ENCODE measurements at regions not wholly inside any gene's neighbourhood (a gene's known extent, or its start where the extent isn't known, plus 50 kb on each side); places are given as distances from the start of the nearest gene placed in this dataset.

GRCh38 chr14:99322731-99323599 lies 51.0 kb upstream of the BCL11B start:
- DNase-seq = no peak

GRCh38 chr14:99321955-99322730 lies 50.1 kb upstream of the BCL11B start:
- no peak for DNase-seq

Measured in renal pelvis (tissue), 1 donor.